Endothelial cell (in vitro differentiated cells): ENCODE measurements at regions not wholly inside any gene's neighbourhood (a gene's known extent, or its start where the extent isn't known, plus 50 kb on each side); places are given as distances from the start of the nearest gene placed in this dataset.

Experiments used
- DNase-seq: peaks from one replicate; pipeline ENCODE4 v3.0.0; 2021; ENCODE audit warnings: low spot score
- H3K27ac Mint-ChIP-seq: one replicate; pipeline ENCODE4 v1.8.0; 2021; ENCODE audit warnings: mixed read lengths, inconsistent platforms; ENCODE audit not compliant: unreplicated experiment
- H3K27me3 Mint-ChIP-seq: one replicate; pipeline ENCODE4 v1.8.0; 2021; ENCODE audit warnings: mild to moderate bottlenecking, moderate library complexity, mixed read lengths, inconsistent platforms; ENCODE audit not compliant: unreplicated experiment
- H3K36me3 Mint-ChIP-seq: one replicate; pipeline ENCODE4 v1.8.0; 2021; ENCODE audit warnings: mild to moderate bottlenecking, low read depth, mixed read lengths, inconsistent platforms; ENCODE audit not compliant: unreplicated experiment
- H3K4me1 Mint-ChIP-seq: one replicate; pipeline ENCODE4 v1.8.0; 2021; ENCODE audit warnings: mild to moderate bottlenecking, mixed read lengths, inconsistent platforms; ENCODE audit not compliant: unreplicated experiment
- H3K4me3 Mint-ChIP-seq: one replicate; pipeline ENCODE4 v1.8.0; 2021; ENCODE audit warnings: mild to moderate bottlenecking, mixed read lengths, inconsistent platforms; ENCODE audit not compliant: unreplicated experiment
- H3K9me3 Mint-ChIP-seq: one replicate; pipeline ENCODE4 v1.8.0; 2021; ENCODE audit warnings: mixed read lengths, inconsistent platforms; ENCODE audit not compliant: unreplicated experiment
- CTCF ChIP-seq: fragments of 200-600 bp; sonication (generic); IDR thresholded peaks from one replicate; pipeline ENCODE4 v1.5.0; 2021; ENCODE audit warnings: antibody characterized with exemption; ENCODE audit not compliant: unreplicated experiment

DNA sequence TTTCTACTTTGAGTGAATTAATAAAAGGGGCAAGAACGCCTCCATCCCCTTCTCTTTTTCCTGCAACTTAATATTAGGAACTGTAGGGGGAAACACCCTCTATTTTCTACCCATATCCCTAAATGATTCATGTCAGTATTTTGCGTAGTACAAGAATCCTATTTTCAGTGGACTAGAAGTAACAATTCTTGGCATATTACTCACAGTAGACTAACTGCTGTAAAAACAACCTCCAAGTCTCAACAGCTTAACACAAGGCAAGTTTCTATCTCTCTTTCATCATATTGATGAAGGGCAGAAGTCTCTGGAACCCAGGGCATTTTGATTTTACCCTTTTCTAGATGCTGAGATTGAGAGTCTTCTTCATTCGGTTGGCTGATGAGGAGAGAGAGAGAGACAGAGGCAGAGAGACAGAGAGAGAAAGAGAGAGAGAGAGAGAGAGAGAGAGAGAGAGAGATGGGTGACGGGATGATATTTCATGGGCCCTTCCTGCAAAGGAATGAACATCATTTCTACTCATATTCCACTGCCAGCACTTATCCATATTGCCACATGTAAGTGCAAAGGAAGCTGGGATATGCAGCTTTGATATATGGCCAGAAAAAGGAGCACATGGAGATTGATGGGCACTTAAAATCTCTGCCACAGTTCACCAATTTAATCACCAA lies 481.6 kb downstream of the LPIN1 start:
- no peak overlapping the region for H3K27ac Mint-ChIP-seq
- DNase-seq: no peak
- no peak for TF ChIP-seq CTCF

DNA sequence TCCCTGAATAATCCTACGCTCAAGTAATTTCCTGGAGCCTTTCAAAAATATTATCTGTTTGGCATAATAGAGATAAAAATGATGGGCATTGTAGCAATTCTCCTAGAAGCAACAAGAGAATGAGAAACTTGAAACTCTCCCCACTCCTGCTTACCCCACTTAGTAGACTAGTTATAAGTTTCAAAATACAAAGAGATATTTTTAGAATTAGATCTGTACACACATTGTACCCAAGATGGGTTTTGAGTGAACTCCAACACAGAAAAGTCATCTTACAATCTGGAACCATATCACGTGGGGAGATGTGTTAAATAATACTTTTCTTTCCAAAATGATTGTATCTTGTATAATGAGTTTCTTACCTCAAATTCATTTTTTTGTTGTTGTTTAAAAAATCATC lies 484.9 kb downstream of the LPIN1 start:
- H3K36me3 Mint-ChIP-seq: no peaks in the 10 kb centered on the region
- no peak for DNase-seq
- H3K27ac Mint-ChIP-seq: no peak overlapping the region
- H3K9me3 Mint-ChIP-seq: no peaks in the 10 kb centered on the region
- no peaks in the 10 kb centered on the region for H3K4me1 Mint-ChIP-seq
- TF ChIP-seq CTCF: no peak
- peaks cover 3% of the 10 kb centered on the region for H3K27me3 Mint-ChIP-seq
- no peak overlapping the region for H3K4me3 Mint-ChIP-seq

More for the DNA sequence above, 481.6 kb downstream of the LPIN1 start:
- H3K4me1 Mint-ChIP-seq: no peaks in the 10 kb centered on the region
- H3K9me3 Mint-ChIP-seq: peaks cover 9% of the 10 kb centered on the region
- no peak overlapping the region for H3K4me3 Mint-ChIP-seq
- H3K27me3 Mint-ChIP-seq: no peaks in the 10 kb centered on the region
- H3K36me3 Mint-ChIP-seq: no peaks in the 10 kb centered on the region

DNA sequence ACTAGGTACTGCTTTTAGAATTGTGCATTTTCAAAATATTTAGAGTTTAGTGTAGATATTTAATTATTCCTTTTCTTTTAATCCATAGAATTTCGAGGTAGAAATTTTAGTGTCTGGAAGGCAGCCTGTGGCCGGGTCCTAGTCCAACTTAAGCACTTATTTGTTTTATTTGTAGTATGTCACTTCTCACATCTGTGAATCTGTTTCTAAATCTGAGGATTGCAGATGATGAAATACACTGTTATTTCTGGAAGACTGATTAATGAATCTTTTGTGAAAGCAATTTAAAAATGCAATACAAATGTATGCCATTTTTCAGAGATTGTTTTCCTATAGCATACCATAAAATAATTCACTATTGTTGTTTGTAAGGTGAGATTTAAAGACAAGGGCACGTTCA lies 483.9 kb upstream of the TRIB2 start:
- Mint-ChIP-seq H3K27me3 (peaks cover 3% of the 10 kb centered on the region), H3K27ac (no peak overlapping the region), H3K9me3 (no peaks in the 10 kb centered on the region), H3K36me3 (no peaks in the 10 kb centered on the region), H3K4me1 (no peaks in the 10 kb centered on the region), H3K4me3 (no peak overlapping the region)
- no peak for DNase-seq
- TF ChIP-seq CTCF: no peak

- Mint-ChIP-seq H3K27me3 (peaks cover 3% of the 10 kb centered on the region), H3K36me3 (no peaks in the 10 kb centered on the region), H3K27ac (no peak overlapping the region), H3K4me3 (no peak overlapping the region), H3K9me3 (no peaks in the 10 kb centered on the region), H3K4me1 (no peaks in the 10 kb centered on the region)
- DNase-seq: no peak
- TF ChIP-seq CTCF: no peak
Observed at GRCh38 chr2:12236136-12236844, 480.4 kb upstream of the TRIB2 start.

- no peak for DNase-seq
- H3K4me3 Mint-ChIP-seq: no peak overlapping the region
- no peaks in the 10 kb centered on the region for H3K27me3 Mint-ChIP-seq
- no peaks in the 10 kb centered on the region for H3K4me1 Mint-ChIP-seq
- no peaks in the 10 kb centered on the region for H3K36me3 Mint-ChIP-seq
- no peak for TF ChIP-seq CTCF
- no peak overlapping the region for H3K27ac Mint-ChIP-seq
- no peaks in the 10 kb centered on the region for H3K9me3 Mint-ChIP-seq
Observed at GRCh38 chr2:12240206-12240605, 476.5 kb upstream of the TRIB2 start.
